NCI-H2227 (cell line): ENCODE measurements at regions not wholly inside any gene's neighbourhood (a gene's known extent, or its start where the extent isn't known, plus 50 kb on each side); places are given as distances from the start of the nearest gene placed in this dataset.
"Not testable (repeated sequence)": the region's sequence is repeated elsewhere in the genome, so short reads cannot be mapped to it uniquely, and the experiment has no call there.

ENCODE experiments used
- DNase-seq: peaks from one replicate; lab custom pipeline; 2025; ENCODE audit not compliant: unreplicated experiment; lab: John Stamatoyannopoulos, UW

DNA sequence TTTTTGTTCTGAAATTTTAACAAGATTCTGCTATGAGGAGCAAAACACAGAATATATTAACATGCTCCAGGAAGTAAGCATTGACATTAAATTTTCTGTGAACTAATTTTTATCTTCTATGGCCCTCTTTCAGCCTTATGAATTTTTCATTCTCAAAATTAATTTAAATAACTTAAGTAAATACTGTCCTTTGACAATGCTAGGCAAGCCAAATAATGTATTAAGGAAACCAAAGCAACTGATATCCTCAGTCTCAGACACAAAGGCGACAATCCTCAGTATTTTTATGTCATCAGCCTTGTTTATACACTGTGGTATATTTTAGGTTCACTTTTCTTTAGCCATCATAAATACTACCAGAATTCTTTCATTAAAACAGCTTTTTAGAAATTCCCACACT is 159.8 kb downstream of the CGGBP1 start:
- DNase-seq, result no peak

DNA sequence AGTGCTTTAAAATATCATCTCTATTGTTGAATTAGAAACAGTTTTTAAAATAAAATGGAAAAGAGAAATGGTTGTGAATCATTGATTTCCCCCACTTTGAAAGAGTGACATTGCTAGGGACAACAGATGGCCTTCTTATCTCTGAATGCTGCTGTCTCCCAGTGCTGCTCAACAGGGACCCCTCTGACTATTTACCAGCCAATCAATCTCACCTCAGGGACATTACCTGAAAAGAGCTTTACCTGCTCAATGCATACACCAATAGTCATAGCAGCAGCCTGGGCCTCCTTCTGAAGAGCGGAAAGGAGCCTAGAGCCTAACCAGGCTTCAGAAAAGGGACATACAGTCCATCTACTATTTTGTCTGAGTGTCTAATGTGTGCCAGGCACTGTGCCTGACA is 162.8 kb downstream of the CGGBP1 start:
- no peak for DNase-seq

DNA sequence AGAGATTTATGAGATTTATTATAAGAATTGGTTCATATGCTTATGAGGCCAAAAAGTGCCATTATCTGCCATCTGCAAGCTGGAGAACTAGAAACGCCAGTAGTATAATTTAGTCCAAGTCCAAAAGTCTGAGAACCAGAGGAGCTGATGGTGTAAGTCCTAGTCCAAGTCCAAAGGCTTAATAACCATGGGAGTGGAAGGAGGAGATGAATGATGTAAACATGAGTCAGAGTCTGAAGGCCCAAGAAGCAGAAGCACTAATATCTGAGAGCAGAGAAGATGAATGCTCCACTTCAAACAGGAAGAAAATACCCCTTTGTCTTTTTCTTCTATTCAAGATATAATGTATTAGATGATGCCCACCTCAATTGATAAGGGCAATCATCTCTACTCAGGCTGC is 185.7 kb downstream of the CGGBP1 start:
- no peak for DNase-seq

DNA sequence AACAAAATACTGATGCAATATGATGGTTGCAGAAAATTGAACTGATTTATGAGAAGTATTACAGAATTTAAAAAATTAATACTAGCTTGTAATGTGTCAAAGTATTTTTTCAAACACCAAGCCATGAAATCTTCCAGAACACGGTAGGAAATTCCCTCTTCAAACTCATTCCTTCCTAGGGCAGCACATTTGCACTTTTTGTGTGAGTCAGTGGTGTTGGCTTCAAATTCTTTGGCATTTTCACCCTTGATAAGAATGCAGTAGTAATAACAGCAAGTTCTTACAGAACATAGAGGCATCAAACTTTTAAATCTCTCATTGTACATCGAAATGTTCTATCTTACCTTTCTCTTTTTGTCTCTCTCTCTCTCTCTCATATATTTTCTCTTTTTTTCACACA is 191.8 kb downstream of the CGGBP1 start:
- no peak for DNase-seq

- DNase-seq, result no peak
Observed at GRCh38 chr3:87856126-87856525, 202.7 kb downstream of the CGGBP1 start.

- DNase-seq, result no peak
Observed at GRCh38 chr3:87855616-87856015, 203.2 kb downstream of the CGGBP1 start.

- DNase-seq, result no peak
Observed at GRCh38 chr3:87855211-87855610, 203.6 kb downstream of the CGGBP1 start.

- DNase-seq, result no peak
Observed at GRCh38 chr3:87848003-87848402, 210.8 kb downstream of the CGGBP1 start.

- no peak for DNase-seq
Observed at GRCh38 chr3:87837076-87837475, 221.7 kb downstream of the CGGBP1 start.

- DNase-seq, result no peak
Observed at GRCh38 chr3:87836026-87836425, 222.8 kb downstream of the CGGBP1 start.

DNA sequence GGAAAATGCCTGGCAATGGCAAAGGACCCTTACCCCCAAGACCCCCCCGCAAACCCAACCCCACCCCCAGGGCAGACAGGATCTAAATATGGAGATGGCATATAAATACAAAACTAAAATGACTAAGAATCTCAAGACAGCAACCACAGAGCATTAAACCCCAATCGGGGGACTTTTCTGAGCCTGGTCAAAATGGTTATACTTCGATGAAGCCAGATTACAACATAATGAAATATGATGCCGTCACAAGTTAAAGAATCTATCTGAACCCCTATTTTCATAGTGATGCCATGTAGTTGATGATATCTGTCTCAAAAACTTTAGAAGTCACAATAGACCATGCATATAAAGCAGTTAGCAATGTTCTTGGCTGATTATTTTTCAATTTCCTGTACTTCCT is 223.6 kb downstream of the CGGBP1 start:
- no peak for DNase-seq

DNA sequence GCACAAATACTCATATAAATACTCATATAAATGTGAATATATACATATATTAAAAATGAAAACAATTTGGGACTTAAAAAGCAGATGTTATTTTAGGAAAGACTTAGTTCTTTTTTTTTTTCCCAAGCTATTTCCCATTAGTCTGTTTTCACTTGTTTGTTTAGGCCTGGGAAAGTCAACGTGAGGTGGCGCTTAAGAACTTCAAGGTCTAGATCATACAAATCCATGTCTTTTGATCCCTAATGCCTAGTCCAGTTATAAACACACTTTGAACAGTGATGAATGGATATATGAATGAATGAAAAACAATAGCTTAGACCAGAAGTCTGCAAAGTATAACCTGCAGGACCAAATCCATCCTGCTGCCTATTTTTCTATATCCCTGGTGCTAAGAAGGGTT is 224.5 kb downstream of the CGGBP1 start:
- no peak for DNase-seq

DNA sequence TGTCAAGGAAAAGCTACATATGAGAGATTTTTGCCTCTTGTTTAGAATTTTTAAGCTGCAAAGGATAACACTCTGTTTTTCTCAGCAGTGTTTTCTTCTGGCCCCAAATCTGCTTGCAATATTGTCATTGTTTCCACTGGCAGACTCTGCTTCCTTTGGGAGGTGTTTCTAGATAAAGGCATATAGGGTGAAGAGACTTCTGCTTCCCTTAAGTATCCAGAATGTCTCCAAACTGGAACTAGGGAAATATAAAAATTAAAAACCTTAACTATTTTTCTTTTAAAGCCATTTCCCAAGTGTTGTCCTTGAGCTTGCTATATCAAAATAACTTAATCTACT is 225.8 kb downstream of the CGGBP1 start:
- DNase-seq, result no peak

GRCh38 chr3:87828046-87828445 is 230.8 kb downstream of the CGGBP1 start:
- no peak for DNase-seq

GRCh38 chr3:87822563-87822962 is 236.2 kb downstream of the CGGBP1 start:
- no peak for DNase-seq

- not testable (repeated sequence) for DNase-seq
Observed at GRCh38 chr3:87813503-87813902, 245.3 kb downstream of the CGGBP1 start.

GRCh38 chr3:87811953-87812352 is 246.9 kb downstream of the CGGBP1 start:
- DNase-seq, result no peak

DNA sequence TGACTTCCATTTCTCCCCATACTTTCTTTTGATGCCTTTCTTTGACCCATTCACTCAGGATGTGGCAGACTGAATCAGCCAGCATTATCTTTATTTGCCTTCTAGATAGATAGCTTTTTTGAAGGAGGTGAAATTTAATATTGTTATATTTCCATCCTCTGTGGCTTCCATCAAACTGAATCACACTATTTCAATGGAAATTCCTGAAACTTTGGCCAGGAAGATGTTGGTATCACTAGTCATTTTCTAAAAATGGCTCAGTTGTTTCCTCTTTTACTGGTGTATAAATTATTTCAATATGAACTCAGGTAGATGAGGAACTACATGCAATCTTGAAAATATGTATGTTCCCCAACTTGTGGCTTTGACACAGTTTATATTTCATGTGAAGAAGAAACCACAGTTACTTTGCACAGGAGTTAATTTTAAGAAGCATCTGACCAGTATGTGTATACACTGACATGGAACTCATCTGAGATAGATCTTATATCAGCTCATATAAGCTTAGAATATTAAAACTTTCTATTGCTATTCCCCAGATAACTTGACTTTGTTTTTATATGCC is 248.3 kb downstream of the CGGBP1 start:
- DNase-seq, result no peak

- DNase-seq, result no peak
Observed at GRCh38 chr3:87805670-87806069, 253.1 kb downstream of the CGGBP1 start.

DNA sequence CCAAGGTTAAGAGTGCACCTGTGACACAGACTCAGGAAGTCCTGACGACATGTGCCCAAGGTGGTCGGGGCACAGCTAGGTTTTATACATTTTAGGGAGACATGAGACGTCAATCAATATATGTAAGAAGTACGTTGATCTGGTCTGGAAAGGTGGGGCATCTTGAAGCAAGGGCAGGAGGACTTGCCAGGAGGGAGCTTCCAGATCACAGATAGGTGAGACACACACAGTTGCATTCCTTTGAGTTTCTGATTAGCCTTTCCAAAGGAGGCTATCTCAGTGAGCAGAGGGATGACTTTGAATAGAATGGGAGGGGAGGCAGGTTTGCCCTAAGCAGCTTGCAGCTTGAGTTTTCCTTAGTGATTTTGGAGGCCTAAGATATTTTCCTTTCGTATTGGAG is 257.4 kb downstream of the CGGBP1 start:
- no peak for DNase-seq

DNA sequence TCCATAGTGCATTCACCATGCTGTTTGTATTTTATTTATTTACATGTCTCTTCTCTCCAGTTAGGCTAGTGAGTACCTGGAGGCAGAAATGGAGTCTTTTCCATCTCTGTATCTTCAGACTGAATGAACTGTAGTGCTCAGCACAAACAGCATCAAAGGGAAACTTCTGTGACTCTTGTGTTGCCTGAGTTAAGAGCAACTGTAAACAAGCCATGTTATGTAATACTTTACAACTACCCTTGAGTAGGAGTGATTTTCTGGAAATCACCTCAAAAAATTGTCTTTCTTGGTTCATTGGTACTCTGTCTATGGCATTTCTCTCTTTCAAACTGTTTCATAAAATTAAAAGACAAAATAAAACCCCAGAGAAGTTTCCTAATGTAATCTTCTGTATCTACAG is 258.3 kb downstream of the CGGBP1 start:
- no peak for DNase-seq

DNA sequence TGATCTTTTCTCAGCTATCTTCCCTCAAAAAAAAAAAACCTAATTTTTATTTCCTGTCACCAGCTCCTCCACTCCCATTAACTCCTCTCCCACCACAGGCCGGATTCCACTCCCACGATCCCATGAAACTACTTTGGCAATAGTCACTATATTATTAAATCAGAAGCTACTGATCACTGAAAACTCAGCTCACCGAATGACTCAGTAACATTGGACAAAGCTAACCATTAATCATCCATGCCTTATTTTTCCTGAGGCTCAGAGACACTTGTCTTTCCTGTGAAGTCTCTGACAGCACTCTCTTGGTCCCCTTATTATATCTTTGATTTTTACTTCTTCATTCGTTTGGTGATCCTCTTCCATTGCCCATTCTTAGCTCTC is 260.2 kb downstream of the CGGBP1 start:
- no peak for DNase-seq

DNA sequence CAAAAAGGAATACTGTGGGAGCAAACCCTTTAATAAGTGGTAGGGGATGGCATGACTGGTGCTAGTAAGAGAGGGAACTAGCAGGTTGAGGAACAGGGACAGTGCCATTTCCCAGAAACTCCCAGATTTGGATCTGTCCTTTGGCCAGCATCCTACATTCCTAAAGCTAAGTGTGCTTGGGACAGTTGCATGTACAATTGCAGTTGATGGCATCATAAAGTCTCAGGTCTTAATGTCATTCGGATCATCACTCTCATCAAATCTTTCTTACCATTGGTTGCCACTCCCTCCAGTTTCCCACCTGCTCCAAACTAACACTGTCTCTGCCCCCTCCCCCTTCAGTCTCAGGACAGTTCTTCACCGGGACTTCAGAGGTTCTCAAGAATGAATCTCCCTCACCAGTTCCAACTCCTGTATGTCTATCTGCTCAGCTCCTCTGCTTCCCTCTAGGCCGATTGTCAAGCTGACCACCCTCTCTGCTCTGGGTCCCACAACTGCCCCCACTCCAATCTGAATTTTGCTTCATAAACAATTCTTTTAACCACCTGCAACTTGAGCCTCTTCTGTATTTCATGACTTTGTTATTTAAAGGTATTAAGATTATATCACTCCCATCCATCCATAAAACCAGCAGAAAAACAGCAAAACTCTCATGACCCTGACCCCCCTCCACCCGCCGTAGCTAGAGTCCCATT is 260.8 kb downstream of the CGGBP1 start:
- DNase-seq, result no peak
